Mucosa of descending colon (tissue), 3 donors: ENCODE measurements at regions not wholly inside any gene's neighbourhood (a gene's known extent, or its start where the extent isn't known, plus 50 kb on each side); places are given as distances from the start of the nearest gene placed in this dataset.

Source experiments
- ATAC-seq: fragments of 200-7000 bp; cut with Tn5 transposase; one replicate; pipeline ENCODE4 v1.9.1; 2020; ENCODE audit warnings: mild to moderate bottlenecking, moderate library complexity
- DNase-seq, 3 donors: peaks; one replicate each; pipeline ENCODE4 v3.0.0-alpha.2; 2020
- H3K36me3 ChIP-seq: fragments of 200-600 bp; one replicate; pipeline ENCODE4 v1.8.0; 2021; ENCODE audit warnings: low read depth, mild to moderate bottlenecking
- H3K4me1 ChIP-seq: fragments of 200-600 bp; one replicate; pipeline ENCODE4 v1.8.0; 2021; ENCODE audit warnings: low read depth, mild to moderate bottlenecking
- H3K4me3 ChIP-seq: fragments of 200-600 bp; one replicate; pipeline ENCODE4 v1.8.0; 2021; ENCODE audit warnings: mild to moderate bottlenecking
- H3K9me3 ChIP-seq: fragments of 200-600 bp; one replicate; pipeline ENCODE4 v1.8.0; 2021; ENCODE audit warnings: mild to moderate bottlenecking
- CTCF ChIP-seq: fragments of 200-600 bp; IDR thresholded peaks from one replicate; pipeline ENCODE4 v1.8.0; 2022; ENCODE audit warnings: antibody characterized with exemption, mild to moderate bottlenecking
- intact Hi-C, 2 donors: fragments of 100-400 bp; cut with DNase I in 1 of 2; cut with micrococcal nuclease in 1 of 2; formaldehyde crosslinking; loops; one replicate each; pipeline versions ENCODE4 v1.11.0 to v1.11.1; 2022; cut with DNase I, micrococcal nuclease
- donor health status: DM: no; HTN: no; CAD: no; lungs with moderate emphysema.
- donor health status: DM: no; HTN: no; CAD: no.
- donor health status: DM: no; HTN: yes; CAD: no.

- intact Hi-C loops: no loop called here
- Histone ChIP-seq H3K4me1 (no peaks in the 10 kb centered on the region), H3K36me3 (no peaks in the 10 kb centered on the region), H3K4me3 (no peak overlapping the region), H3K9me3 (no peaks in the 10 kb centered on the region)
- no peak for DNase-seq
- TF ChIP-seq CTCF: no peak
- no peak for ATAC-seq
Observed at GRCh38 chr6:159324596-159324995, 155.4 kb downstream of the FNDC1 start.
